ENCODE measurements at regions not wholly inside any gene's neighbourhood (a gene's known extent, or its start where the extent isn't known, plus 50 kb on each side); places are given as distances from the start of the nearest gene placed in this dataset.

- Mint-ChIP-seq H3K36me3 (ENCODE audit: low read depth) (no peaks in the 10 kb centered on the region), H3K27me3 (ENCODE audit: low read depth) (peaks cover 3% of the 10 kb centered on the region), H3K4me3 (ENCODE audit: unreplicated experiment) (no peak overlapping the region), H3K4me1 (ENCODE audit: low read depth) (no peaks in the 10 kb centered on the region), H3K27ac (ENCODE audit: unreplicated experiment) (no peak overlapping the region), H3K9me3 (ENCODE audit: low read depth) (peaks cover 5% of the 10 kb centered on the region)
- DNase-seq (ENCODE audit: low spot score) = no peak
- TF ChIP-seq CTCF (IDR thresholded peaks at IDR 0.05) = no peak
Measured at GRCh38 chr3:19748782-19749447, 185.1 kb downstream of the EFHB start.

GRCh38 chr3:19744047-19744446 is 190.0 kb downstream of the EFHB start:
- no peak overlapping the region for H3K4me3 Mint-ChIP-seq (ENCODE audit: unreplicated experiment)
- TF ChIP-seq CTCF (IDR thresholded peaks at IDR 0.05) = no peak
- no peak for DNase-seq (ENCODE audit: low spot score)
- peaks cover 3% of the 10 kb centered on the region for H3K27me3 Mint-ChIP-seq (ENCODE audit: low read depth)
- H3K27ac Mint-ChIP-seq (ENCODE audit: unreplicated experiment) = no peak overlapping the region
- H3K36me3 Mint-ChIP-seq (ENCODE audit: low read depth) = no peaks in the 10 kb centered on the region
- H3K9me3 Mint-ChIP-seq (ENCODE audit: low read depth) = no peaks in the 10 kb centered on the region
- no peaks in the 10 kb centered on the region for H3K4me1 Mint-ChIP-seq (ENCODE audit: low read depth)

- Mint-ChIP-seq H3K27me3 (ENCODE audit: low read depth) (peaks cover 3% of the 10 kb centered on the region), H3K4me1 (ENCODE audit: low read depth) (no peaks in the 10 kb centered on the region), H3K36me3 (ENCODE audit: low read depth) (no peaks in the 10 kb centered on the region), H3K9me3 (ENCODE audit: low read depth) (no peaks in the 10 kb centered on the region), H3K4me3 (ENCODE audit: unreplicated experiment) (no peak overlapping the region), H3K27ac (ENCODE audit: unreplicated experiment) (no peak overlapping the region)
- DNase-seq (ENCODE audit: low spot score) = no peak
- no peak for TF ChIP-seq CTCF (IDR thresholded peaks at IDR 0.05)
Measured at GRCh38 chr3:19742935-19743334, 191.1 kb downstream of the EFHB start.

- H3K27ac Mint-ChIP-seq (ENCODE audit: unreplicated experiment) = no peak overlapping the region
- no peaks in the 10 kb centered on the region for H3K36me3 Mint-ChIP-seq (ENCODE audit: low read depth)
- DNase-seq (ENCODE audit: low spot score) = no peak
- no peaks in the 10 kb centered on the region for H3K4me1 Mint-ChIP-seq (ENCODE audit: low read depth)
- H3K4me3 Mint-ChIP-seq (ENCODE audit: unreplicated experiment) = no peak overlapping the region
- no peak for TF ChIP-seq CTCF (IDR thresholded peaks at IDR 0.05)
- peaks cover 2% of the 10 kb centered on the region for H3K27me3 Mint-ChIP-seq (ENCODE audit: low read depth)
- no peaks in the 10 kb centered on the region for H3K9me3 Mint-ChIP-seq (ENCODE audit: low read depth)
Measured at GRCh38 chr3:19739504-19739903, 194.5 kb downstream of the EFHB start.

GRCh38 chr3:19738846-19739245 is 195.2 kb downstream of the EFHB start:
- Mint-ChIP-seq H3K27ac (ENCODE audit: unreplicated experiment) (no peak overlapping the region), H3K27me3 (ENCODE audit: low read depth) (peaks cover 2% of the 10 kb centered on the region), H3K4me3 (ENCODE audit: unreplicated experiment) (no peak overlapping the region), H3K9me3 (ENCODE audit: low read depth) (no peaks in the 10 kb centered on the region), H3K36me3 (ENCODE audit: low read depth) (no peaks in the 10 kb centered on the region), H3K4me1 (ENCODE audit: low read depth) (no peaks in the 10 kb centered on the region)
- no peak for DNase-seq (ENCODE audit: low spot score)
- no peak for TF ChIP-seq CTCF (IDR thresholded peaks at IDR 0.05)
